Loucy (cell line): ENCODE measurements at regions not wholly inside any gene's neighbourhood (a gene's known extent, or its start where the extent isn't known, plus 50 kb on each side); places are given as distances from the start of the nearest gene placed in this dataset.
A peak's percentile ranks its signal among the peaks of the same experiment; 100 is the strongest.

ENCODE experiments used
- H2AFZ ChIP-seq: fragments of 200-600 bp; sonication (generic); 2 replicates; pipeline ENCODE4 v1.6.0; 2016; ENCODE audit warnings: antibody characterized with exemption, mild to moderate bottlenecking, low read length, moderate library complexity
- H3F3A ChIP-seq: fragments of 200-600 bp; 2 replicates; pipeline ENCODE4 v1.6.0; 2016; ENCODE audit warnings: antibody characterized with exemption, low read depth, mild to moderate bottlenecking
- H3K27me3 ChIP-seq: fragments of 200-600 bp; sonication (generic); 2 replicates; pipeline ENCODE4 v1.6.1; 2014; ENCODE audit warnings: low read length, mild to moderate bottlenecking; ENCODE audit not compliant: insufficient read depth, poor library complexity, severe bottlenecking
- H3K36me3 ChIP-seq: fragments of 200-600 bp; sonication (generic); 2 replicates; pipeline ENCODE4 v1.6.1; 2016; ENCODE audit warnings: low read length; ENCODE audit not compliant: insufficient read depth
- H3K4me1 ChIP-seq: fragments of 200-600 bp; sonication (generic); 2 replicates; pipeline ENCODE4 v1.5.1; 2014; ENCODE audit warnings: low read length, mild to moderate bottlenecking; ENCODE audit not compliant: insufficient read depth, poor library complexity, severe bottlenecking
- H3K4me2 ChIP-seq: fragments of 200-600 bp; sonication (generic); 2 replicates; pipeline ENCODE4 v1.6.0; 2014; ENCODE audit warnings: antibody characterized with exemption, low read length, low read depth, mild to moderate bottlenecking; ENCODE audit not compliant: poor library complexity, severe bottlenecking
- H3K4me3 ChIP-seq: fragments of 200-600 bp; sonication (generic); 2 replicates; pipeline ENCODE4 v1.5.1; 2014; ENCODE audit warnings: low read length, mild to moderate bottlenecking, mixed read lengths; ENCODE audit not compliant: poor library complexity, severe bottlenecking
- H3K79me2 ChIP-seq: fragments of 200-600 bp; sonication (generic); 2 replicates; pipeline ENCODE4 v1.6.1; 2014; ENCODE audit warnings: low read length; ENCODE audit not compliant: insufficient read depth
- H3K9ac ChIP-seq: fragments of 200-600 bp; sonication (generic); 2 replicates; pipeline ENCODE4 v1.6.0; 2014; ENCODE audit warnings: mild to moderate bottlenecking, low read depth, low read length, moderate library complexity; ENCODE audit not compliant: poor library complexity, severe bottlenecking
- H3K9me2 ChIP-seq: fragments of 200-600 bp; sonication (generic); replicated peaks from 2 replicates; pipeline ENCODE4 v1.6.1; 2016; ENCODE audit warnings: low read depth, low read length, mixed read lengths
- H3K9me3 ChIP-seq: fragments of 200-600 bp; sonication (generic); 2 replicates; pipeline ENCODE4 v1.6.1; 2014; ENCODE audit warnings: mild to moderate bottlenecking, antibody characterized with exemption, low read length, low read depth; ENCODE audit not compliant: insufficient read depth
- H4K20me1 ChIP-seq: fragments of 200-600 bp; sonication (generic); 2 replicates; pipeline ENCODE4 v1.6.0; 2014; ENCODE audit warnings: antibody characterized with exemption, low read length, mild to moderate bottlenecking; ENCODE audit not compliant: insufficient read depth, poor library complexity, severe bottlenecking
- EZH2phosphoT487 ChIP-seq: fragments of 200-600 bp; IDR thresholded peaks from 2 replicates; pipeline ENCODE4 v1.6.1; 2018; ENCODE audit warnings: antibody characterized with exemption, mild to moderate bottlenecking, moderate library complexity, borderline replicate concordance
- TF ChIP-seq, protein P1 (sequence below): fragments of 200-600 bp; sonication (generic); conservative IDR thresholded peaks from 2 replicates; pipeline ENCODE4 v1.5.1; 2014; ENCODE audit warnings: mild to moderate bottlenecking, antibody characterized with exemption, low read length

DNA sequence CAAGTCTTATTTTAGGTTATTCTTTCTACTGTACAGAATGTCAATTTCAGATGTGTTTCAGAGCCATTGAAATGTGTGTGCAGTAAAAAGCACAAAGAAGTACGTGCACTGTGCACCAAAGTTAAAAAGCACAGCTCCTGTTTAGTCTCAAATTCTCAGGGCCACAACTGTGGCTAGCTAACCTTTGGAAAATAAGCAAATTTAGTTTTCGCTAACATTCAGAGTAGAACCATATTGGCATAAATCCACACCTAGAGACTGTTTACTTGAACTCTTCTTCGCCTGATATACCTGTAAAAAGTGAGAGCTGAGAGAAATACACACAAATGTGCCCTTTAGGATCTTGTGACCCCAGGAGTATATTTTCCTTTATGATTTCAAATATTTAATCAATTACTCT, 353.9 kb downstream of the TFEC start:
- Histone ChIP-seq H3K9ac (no peak overlapping the region), H3K4me2 (no peak overlapping the region), H3K79me2 (no peaks in the 10 kb centered on the region), H3F3A (no peaks in the 10 kb centered on the region), H3K4me3 (no peak overlapping the region), H3K27me3 (no peaks in the 10 kb centered on the region), H3K36me3 (no peaks in the 10 kb centered on the region), H3K9me3 (no peaks in the 10 kb centered on the region), H4K20me1 (no peaks in the 10 kb centered on the region), H3K4me1 (no peaks in the 10 kb centered on the region), H3K9me2 (no peaks in the 10 kb centered on the region), H2AFZ (no peak overlapping the region)
- TF ChIP-seq, protein P1, sequence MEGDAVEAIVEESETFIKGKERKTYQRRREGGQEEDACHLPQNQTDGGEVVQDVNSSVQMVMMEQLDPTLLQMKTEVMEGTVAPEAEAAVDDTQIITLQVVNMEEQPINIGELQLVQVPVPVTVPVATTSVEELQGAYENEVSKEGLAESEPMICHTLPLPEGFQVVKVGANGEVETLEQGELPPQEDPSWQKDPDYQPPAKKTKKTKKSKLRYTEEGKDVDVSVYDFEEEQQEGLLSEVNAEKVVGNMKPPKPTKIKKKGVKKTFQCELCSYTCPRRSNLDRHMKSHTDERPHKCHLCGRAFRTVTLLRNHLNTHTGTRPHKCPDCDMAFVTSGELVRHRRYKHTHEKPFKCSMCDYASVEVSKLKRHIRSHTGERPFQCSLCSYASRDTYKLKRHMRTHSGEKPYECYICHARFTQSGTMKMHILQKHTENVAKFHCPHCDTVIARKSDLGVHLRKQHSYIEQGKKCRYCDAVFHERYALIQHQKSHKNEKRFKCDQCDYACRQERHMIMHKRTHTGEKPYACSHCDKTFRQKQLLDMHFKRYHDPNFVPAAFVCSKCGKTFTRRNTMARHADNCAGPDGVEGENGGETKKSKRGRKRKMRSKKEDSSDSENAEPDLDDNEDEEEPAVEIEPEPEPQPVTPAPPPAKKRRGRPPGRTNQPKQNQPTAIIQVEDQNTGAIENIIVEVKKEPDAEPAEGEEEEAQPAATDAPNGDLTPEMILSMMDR: no peak
- no peak for TF ChIP-seq EZH2phosphoT487

DNA sequence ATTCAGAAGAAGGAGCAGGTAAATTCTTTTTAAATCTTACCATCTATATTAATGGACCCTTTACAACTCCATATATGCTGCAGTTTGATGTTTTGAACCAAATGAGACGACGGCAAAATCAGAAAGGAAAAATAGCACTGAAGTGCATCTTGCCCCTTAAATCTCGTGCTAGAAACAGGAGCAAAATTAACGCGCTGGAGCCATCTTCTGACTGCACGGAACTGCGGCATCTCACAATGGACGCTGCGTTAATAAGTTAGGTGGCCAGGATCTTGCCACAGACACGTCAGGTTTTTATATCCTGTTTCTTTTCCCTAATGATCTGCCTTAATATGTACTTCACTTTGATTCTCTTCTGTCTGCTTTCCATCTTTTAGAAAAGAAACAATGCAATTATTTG, 354.5 kb downstream of the TFEC start:
- no peaks in the 10 kb centered on the region for H3K9me3 ChIP-seq
- H3K9me2 ChIP-seq: no peaks in the 10 kb centered on the region
- H3K27me3 ChIP-seq: no peaks in the 10 kb centered on the region
- no peaks in the 10 kb centered on the region for H3K4me1 ChIP-seq
- H3K9ac ChIP-seq: no peak overlapping the region
- no peaks in the 10 kb centered on the region for H3K36me3 ChIP-seq
- no peaks in the 10 kb centered on the region for H3K79me2 ChIP-seq
- no peaks in the 10 kb centered on the region for H4K20me1 ChIP-seq
- H3K4me2 ChIP-seq: no peak overlapping the region
- no peaks in the 10 kb centered on the region for H3F3A ChIP-seq
- no peak for TF ChIP-seq EZH2phosphoT487
- TF ChIP-seq, protein P1: 0 out of 2 replicates have a peak, but pooled peaks have one; percentile 9
- no peak overlapping the region for H3K4me3 ChIP-seq
- H2AFZ ChIP-seq: no peak overlapping the region

DNA sequence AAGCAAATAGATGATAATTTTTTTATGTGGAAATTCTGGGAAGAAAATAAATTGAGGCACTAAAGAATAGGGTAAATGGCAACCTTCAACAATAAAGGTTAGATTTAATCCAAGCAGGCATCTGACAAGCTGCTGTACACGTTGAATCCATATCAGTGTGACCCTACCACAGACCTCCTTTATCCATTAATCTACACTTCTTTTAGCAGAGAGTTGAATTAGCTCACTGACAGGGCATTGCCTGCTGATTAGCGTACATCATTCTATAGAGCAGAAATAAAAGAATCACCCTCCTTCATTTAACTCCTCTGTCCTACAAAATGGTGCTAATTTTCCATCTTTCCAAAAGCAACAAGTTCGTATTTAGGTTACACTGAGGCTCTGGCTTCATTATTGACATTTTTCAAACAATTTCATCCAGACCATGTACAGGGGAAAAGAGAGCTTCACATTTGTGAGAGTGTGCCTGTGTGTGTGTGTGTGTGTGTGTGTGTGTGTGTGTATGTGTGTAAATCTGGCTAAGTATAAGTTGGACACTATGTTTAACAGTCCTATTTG, 356.0 kb downstream of the TFEC start:
- H3K4me3 ChIP-seq: no peak overlapping the region
- no peaks in the 10 kb centered on the region for H3K27me3 ChIP-seq
- no peaks in the 10 kb centered on the region for H3K9me2 ChIP-seq
- TF ChIP-seq, protein P1: no peak
- TF ChIP-seq EZH2phosphoT487: no peak
- no peak overlapping the region for H3K9ac ChIP-seq
- no peaks in the 10 kb centered on the region for H3F3A ChIP-seq
- no peaks in the 10 kb centered on the region for H3K4me1 ChIP-seq
- H3K9me3 ChIP-seq: no peaks in the 10 kb centered on the region
- H3K79me2 ChIP-seq: no peaks in the 10 kb centered on the region
- no peak overlapping the region for H2AFZ ChIP-seq
- H3K4me2 ChIP-seq: no peak overlapping the region
- H3K36me3 ChIP-seq: no peaks in the 10 kb centered on the region
- H4K20me1 ChIP-seq: no peaks in the 10 kb centered on the region
